ENCODE measurements at regions not wholly inside any gene's neighbourhood (a gene's known extent, or its start where the extent isn't known, plus 50 kb on each side); places are given as distances from the start of the nearest gene placed in this dataset.
A peak's percentile ranks its signal among the peaks of the same experiment; 100 is the strongest.

GRCh38 chrX:49773993-49774392 lies 55.1 kb upstream of the PAGE4 start:
- DNase-seq = no peak

- no peak for DNase-seq
These were observed 61.9 kb upstream of the PAGE4 start for GRCh38 chrX:49767236-49767635.

DNA sequence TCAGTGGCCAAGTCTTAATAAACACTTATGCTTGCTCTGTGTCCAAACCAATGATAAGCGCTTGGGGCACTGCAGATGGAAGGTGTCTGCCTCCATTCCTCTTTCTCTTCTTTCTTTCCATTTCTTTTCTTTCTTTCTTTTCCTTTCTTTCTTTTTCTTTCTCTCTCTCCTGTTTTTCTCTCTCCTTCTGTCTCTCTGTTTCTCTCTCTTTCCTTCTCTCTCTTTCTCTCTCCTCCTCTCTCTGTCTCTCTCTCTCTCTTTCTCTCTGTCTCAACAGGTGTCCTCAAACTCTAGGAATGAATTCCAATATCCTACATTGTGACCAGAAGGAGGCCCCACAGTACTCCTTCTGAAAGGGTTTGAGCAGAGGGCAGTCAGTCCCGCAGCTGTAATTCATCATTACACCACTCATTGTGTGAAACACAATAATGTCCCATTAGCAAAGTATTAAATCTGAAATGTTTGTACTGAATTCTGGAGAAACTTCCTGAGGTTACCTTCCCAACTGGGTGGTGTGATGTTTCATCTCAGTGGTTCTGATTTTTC lies 66.5 kb upstream of the PAGE1 start:
- DNase-seq = no peak

GRCh38 chrX:49761481-49761880 lies 65.7 kb upstream of the PAGE1 start:
- peak; percentile 32 for DNase-seq

- DNase-seq = no peak
These were observed 64.6 kb upstream of the PAGE1 start for GRCh38 chrX:49760290-49760890.

DNA sequence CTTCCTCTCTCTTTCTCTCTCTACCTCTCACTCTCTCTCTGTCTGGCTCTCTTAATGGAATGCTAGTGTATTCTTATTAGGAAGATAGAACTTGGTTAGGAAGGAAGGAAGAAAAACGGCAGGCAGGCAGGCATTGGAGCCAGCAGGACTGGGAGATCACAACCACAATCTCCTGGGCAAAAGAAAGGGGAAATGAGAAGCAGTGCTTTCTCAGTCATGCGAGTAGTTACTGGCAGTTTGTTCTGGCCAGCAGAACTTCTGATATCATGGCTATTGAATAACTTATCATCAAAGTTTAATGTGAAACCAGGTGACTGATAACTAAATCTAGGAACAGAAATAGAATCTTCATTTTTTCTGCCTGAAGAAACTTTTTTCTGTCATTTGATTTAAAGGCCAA lies 60.9 kb upstream of the PAGE1 start:
- no peak for DNase-seq

DNA sequence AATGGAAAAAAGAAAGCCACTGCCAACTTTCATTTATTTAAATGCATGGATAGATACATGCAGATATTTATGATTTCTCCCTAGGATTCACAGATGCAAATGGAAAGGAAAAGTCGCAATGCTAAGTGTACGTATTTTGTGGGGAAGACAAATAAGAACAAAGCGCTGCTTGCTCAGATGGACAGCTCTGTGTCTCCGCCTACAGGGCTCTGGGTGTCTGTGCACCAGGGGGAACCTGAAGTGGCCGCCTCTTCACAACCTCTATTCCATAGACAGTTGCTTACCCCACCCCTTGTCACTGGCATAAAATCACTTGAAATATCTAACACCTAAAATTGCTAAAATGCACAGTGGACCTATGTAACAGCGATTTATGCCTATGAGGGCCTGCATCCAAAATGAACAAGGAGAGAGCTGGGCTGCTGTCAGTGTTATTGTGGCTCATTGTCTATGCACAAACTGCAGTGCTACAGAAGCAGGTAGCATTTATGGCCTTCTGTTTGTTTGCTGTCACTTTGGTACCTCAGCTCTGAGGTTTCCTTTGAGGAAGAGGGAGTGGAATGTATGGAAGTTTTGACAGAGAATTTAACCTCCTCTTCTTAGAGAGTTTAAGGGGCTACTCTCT lies 58.6 kb upstream of the PAGE1 start:
- DNase-seq = peak; percentile 62

DNA sequence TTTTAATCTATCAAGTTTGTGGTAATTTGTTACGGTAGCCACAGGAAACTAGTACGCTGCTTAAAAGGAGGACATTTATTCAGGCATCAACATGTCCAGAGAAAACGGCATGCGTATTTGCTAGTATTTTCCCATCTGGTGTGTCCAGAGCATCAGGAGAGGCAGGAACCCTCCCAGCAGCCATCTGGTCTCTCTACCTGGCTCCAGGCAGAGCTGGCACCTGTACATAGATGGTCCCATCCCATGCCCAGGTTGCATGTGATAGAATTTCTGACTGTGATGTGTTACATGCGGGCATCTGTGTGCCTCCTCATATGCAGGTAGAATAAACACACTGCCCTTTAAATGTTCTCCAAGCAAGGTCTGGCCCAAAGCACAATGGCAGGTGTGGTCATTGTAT lies 57.9 kb upstream of the PAGE1 start:
- DNase-seq = no peak

- DNase-seq = no peak
These were observed 52.6 kb upstream of the PAGE1 start for GRCh38 chrX:49748211-49748956.

GRCh38 chrX:49746306-49746705 lies 50.5 kb upstream of the PAGE1 start:
- DNase-seq = no peak
